ENCODE measurements at regions not wholly inside any gene's neighbourhood (a gene's known extent, or its start where the extent isn't known, plus 50 kb on each side); places are given as distances from the start of the nearest gene placed in this dataset.

DNA sequence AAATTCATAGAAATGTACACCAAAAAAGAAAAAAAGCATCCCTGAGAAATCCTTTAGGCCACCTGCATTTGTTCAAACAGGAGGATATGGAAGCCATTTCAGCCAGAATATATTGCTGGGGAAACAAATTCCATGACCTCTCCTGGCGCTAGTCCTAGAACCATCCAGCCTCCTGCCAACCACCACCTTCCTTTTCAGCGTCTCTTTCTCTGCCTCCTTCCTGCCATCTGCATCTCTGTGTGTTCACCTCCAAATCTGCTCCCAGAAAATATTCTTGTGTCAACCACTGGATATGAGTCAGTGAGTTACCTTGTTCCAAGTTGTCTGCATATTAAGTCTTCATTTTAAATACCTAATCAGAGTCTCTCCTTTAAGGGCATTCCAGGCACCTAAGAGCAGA lies 50.6 kb upstream of the NPY start:
- TF ChIP-seq, protein P1, sequence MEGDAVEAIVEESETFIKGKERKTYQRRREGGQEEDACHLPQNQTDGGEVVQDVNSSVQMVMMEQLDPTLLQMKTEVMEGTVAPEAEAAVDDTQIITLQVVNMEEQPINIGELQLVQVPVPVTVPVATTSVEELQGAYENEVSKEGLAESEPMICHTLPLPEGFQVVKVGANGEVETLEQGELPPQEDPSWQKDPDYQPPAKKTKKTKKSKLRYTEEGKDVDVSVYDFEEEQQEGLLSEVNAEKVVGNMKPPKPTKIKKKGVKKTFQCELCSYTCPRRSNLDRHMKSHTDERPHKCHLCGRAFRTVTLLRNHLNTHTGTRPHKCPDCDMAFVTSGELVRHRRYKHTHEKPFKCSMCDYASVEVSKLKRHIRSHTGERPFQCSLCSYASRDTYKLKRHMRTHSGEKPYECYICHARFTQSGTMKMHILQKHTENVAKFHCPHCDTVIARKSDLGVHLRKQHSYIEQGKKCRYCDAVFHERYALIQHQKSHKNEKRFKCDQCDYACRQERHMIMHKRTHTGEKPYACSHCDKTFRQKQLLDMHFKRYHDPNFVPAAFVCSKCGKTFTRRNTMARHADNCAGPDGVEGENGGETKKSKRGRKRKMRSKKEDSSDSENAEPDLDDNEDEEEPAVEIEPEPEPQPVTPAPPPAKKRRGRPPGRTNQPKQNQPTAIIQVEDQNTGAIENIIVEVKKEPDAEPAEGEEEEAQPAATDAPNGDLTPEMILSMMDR (IDR thresholded peaks at IDR 0.05): no peak
- no peak for TF ChIP-seq POLR2A (IDR thresholded peaks at IDR 0.05)
